NCI-H1105 treated with DMSO at 0.1 percent for 48 hours (cell line): ENCODE measurements at regions not wholly inside any gene's neighbourhood (a gene's known extent, or its start where the extent isn't known, plus 50 kb on each side); places are given as distances from the start of the nearest gene placed in this dataset.
"Not testable (repeated sequence)": the region's sequence is repeated elsewhere in the genome, so short reads cannot be mapped to it uniquely, and the experiment has no call there.

Experiments used
- DNase-seq: peaks from one replicate; lab custom pipeline; 2025; lab: John Stamatoyannopoulos, UW

DNA sequence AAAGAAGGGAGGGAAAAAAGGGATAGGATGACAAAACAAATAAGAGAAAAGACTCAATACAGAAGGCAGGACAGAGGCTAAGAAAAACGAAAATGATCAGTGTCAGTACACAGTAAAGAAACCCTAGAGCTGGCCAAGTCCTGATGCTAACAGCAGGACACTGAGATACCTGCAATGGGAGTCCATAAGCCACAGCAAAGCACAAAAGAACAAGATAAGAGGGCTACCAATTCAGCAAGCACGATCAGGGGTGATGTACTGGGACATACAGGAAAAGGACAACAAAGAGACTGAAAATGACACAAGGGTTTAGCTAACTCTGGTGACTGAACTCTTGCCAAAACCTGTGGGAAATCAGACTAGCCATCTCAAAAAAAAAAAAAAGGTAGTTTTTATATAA is 1072.6 kb upstream of the COX7C start:
- DNase-seq, result no peak

DNA sequence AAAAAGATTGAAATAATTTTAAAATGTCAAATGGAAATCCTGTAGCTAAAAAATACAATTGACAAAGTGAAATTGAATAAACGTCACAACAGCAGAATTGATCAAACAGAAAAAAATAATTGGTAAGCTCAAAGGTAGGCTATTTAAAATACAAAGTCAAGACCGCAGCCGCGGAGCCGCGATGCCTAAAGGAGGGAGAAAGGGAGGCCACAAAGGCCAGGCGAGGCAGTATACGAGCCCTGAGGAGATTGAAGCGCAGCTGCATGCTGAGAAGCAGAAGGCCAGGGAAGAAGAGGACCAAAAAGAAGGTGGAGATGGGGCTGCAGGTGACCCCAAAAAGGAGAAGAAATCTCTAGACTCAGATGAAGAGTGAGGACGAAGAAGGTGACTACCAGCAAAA is 1068.5 kb upstream of the COX7C start:
- no peak for DNase-seq

DNA sequence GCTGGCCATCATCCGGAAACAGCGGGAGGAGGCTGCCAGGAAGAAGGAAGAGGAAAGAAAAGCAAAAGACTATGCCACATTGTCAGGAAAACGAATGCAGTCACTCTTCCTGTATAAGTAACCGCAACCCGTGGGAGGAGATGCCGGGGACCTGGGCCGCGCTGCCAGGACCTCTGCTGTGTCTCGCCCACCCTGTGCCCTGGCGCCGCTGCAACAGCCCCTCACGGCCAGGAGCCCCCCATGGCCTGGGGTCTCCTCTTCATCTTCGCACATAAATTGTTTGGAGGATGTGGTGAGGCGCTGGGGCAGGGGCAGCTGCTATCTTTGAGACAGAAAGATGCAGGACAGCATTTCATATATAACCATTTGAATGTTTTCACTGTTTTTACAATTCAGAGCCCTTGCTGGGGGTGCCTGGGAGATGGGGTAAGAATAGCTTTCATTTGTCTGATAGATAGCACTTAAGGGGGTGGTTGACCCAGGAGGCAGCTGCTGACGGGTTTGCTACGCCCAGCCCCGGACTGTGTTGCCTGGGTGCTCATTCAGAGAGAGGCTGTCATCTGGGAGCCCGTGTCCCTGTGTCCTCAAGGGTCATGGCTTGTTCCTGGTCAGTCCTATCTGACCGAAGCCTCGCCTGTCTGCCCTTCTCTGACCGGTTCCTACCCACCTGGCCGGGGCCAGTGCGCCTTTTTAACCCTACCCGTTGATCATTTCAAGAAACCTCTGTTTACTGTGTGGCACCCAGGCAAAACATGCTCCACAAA is 1067.7 kb upstream of the COX7C start:
- DNase-seq, result no peak

- no peak for DNase-seq
Observed at GRCh38 chr5:85556464-85556863, 1061.3 kb upstream of the COX7C start.

DNA sequence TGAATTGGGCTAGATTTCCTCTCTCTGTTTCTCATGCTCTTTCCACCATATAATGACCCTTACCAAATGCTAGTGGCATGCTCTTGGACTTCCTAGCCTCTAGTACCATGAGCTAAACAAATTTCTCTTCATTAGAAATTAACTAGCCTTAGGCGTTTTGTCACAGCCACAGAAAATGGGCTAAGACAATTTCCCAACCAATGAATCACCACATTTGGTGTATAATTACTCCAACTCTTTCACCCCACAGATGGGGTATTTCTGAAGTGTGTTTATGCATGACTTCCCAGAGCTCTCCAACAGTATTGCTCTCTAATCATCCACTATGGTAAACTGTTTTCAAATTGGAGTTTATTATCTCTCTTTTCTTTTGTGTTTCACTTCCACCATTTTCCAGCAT is 1041.1 kb upstream of the COX7C start:
- DNase-seq, result no peak

- not testable (repeated sequence) for DNase-seq
Observed at GRCh38 chr5:85587806-85588205, 1029.9 kb upstream of the COX7C start.

GRCh38 chr5:85588268-85588667 is 1029.5 kb upstream of the COX7C start:
- not testable (repeated sequence) for DNase-seq

DNA sequence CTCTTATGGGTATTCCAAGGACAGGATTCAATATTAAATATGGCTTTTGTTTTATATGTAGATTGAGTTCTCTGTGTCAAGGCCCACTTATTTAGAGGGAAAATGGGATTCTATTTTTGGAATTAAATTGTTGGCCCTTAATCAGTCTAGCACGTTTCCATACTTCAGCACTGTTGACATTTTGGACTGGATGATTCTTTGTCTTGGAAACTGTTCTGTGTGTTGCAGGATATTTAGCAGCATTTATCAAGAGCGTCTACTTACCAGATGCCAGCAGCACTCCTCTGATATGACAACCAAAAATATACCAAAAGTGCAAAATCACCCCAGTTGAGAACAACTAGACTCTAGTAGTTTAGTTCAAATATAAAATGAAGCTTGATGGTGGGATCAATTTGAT is 1027.0 kb upstream of the COX7C start:
- DNase-seq, result no peak

DNA sequence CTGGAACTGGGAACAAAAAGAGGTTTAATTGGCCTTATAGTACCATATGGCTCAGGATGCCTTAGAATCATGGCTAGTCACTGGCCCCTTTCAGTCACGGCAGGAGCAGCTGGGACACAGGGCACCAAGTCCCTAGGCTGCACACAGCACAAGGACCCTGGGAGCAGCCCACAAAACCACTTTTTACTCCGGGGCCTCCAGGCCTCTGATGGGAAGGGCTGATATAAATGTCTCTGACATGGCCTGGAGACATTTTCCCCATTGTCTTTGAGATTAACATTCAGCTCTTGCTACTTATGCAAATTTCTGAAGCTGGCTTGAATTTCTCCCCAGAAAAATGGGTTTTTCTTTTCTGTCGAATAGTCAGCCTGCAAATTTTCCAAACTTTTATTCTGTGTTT is 1026.4 kb upstream of the COX7C start:
- no peak for DNase-seq

DNA sequence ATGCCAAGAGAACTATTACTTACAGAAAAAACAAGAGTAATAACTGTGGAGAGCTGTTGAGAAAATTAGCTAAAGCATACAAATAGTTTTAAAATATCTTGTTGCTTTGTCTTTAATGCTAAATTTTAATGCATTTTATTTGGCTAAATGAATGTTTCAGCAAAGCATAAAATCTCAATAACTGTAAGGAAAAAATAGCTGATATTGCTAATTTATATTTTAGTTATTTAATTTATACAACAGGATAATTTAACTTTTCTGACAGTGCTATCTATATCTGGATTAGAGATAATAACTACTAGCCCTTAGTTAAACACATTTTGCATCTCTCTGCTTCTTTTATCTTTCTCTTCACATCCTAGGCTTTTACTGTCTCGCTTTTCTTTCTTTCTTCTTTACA is 1014.9 kb upstream of the COX7C start:
- DNase-seq, result no peak

GRCh38 chr5:85604378-85604777 is 1013.4 kb upstream of the COX7C start:
- DNase-seq, result no peak

GRCh38 chr5:85604786-85605185 is 1013.0 kb upstream of the COX7C start:
- DNase-seq, result no peak

- no peak for DNase-seq
Observed at GRCh38 chr5:85605381-85605780, 1012.4 kb upstream of the COX7C start.

- DNase-seq, result no peak
Observed at GRCh38 chr5:85614489-85614888, 1003.3 kb upstream of the COX7C start.

DNA sequence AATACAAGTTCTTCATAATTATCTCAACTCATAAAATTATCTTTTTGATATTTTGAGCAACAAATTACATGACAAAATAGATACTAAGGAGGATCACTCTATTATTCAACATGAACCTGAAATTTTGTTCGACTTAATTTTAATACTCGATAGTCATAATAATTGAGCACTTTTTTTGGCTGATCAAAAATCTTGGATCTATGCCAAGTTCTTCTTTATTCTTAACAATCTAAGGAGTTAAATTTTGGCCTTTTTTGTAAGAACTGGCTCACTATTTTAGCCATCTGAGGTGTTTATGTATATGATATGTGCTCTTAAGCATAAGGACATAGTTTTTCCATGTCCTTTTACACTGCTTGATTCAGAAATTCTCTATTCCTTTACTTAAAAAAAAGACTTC is 996.1 kb upstream of the COX7C start:
- no peak for DNase-seq

DNA sequence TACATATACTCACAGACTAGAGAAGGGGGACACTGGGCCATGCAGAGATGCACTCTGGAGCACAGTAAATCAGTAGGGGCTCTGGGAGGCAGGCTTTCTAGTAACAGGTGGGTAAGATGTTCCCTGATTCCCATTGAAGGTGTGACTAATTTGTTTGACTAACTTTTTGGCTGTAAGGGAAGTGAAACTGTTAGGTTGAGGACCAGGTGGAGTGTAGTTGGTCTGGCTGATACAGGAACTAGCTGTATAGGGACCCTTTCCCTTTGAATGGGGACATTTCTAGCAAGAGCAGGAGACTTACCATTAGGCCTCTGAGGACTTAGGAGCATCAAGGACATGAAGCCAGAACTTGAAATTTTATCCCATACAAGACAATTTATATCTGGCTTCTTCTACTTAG is 989.6 kb upstream of the COX7C start:
- no peak for DNase-seq

DNA sequence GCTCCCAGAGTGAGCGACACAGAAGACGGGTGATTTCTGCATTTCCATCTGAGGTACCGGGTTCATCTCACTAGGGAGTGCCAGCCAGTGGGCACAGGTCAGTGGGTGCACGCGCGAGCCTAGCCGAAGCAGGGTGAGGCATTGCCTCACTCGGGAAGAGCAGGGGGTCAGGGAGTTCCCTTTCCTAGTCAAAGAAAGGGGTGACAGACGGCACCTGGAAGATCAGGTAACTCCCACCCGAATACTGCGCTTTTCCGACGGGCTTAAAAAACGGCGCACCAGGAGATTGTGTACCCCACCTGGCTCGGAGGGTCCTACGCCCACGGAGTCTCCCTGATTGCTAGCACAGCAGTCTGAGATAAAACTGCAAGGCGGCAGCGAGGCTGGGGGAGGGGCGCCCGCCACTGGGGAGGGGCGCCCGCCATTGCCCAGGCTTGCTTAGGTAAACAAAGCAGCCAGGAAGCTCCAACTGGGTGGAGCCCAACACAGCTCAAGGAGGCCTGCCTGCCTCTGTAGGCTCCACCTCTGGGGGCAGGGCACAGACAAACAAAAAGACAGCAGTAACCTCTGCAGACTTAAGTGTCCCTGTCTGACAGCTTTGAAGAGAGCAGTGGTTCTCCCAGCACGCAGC is 979.1 kb upstream of the COX7C start:
- peak; percentile 53 for DNase-seq

DNA sequence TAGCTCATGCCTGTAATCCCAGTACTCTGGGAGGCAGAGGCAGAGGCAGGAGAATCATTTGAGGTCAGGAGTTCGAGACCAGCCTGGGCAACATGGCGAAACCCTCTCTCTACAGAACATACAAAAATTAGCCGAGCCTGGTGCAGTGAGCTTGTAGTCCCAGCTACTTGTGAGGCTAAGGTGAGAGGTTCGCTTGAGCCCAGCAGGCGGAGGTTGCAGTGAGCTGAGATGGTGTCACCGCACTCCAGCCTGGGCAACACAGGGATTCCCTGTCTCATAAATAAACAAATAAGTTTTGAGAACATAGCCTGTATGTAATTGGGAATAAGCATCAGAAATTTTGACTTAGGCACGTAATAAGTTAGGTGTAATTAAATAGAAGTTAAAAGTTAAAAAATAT is 971.7 kb upstream of the COX7C start:
- no peak for DNase-seq

DNA sequence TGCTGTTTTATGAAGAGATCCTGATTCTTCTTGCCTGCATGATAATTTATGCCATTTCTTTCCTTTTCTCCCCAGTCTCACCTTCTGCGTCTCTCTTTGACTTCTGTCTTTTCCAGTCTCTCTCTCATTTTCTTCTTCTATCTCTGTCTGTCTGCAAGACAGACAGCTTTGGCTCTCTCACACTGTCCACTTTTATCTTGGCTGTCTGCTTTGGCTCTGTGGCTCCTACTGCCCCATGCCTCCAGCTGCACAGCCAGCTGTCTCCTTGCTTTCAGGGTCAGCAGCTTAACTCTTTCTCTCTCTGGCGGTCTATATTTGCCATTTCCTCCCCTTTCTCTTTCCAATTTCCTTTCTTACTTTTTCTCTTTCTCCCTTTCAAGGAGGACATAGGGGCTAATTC is 971.1 kb upstream of the COX7C start:
- no peak for DNase-seq

- no peak for DNase-seq
Observed at GRCh38 chr5:85647349-85648127, 970.2 kb upstream of the COX7C start.

DNA sequence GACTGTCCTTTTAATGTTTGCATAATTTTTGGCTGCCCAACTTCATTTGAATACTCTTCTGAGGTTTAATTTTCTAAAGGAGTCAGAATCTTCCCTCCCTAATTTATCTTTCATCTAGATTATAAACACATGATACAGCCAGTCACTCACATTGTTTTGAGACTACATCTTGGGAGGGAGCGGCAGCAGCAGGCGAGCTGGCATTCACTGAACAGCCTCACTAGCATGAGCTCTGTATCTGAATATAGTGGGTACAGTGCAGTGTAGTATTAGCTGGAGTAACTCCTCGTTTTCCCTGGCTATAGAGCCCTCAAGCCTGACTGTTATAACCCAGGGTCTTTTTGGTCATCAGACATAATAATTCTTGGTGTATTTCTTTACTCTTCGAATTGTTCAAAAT is 969.2 kb upstream of the COX7C start:
- no peak for DNase-seq

DNA sequence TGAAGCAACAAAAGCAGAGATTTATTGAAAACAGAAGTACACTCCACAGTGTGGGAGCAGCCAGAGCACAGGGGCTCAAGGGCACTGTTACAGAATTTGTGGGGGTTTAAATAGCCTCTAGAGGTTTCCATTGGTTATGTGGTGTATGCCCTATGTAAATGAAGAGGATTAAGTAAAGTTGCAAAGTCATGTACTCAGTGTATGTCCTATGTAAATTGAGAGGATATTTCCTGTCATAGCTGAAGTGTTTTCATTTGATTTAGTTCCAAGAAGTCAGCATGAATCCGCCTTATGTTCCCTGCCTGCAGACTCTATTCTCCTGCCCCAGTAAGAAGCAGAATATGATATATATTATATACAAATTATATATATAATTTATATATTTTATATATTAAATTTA is 966.0 kb upstream of the COX7C start:
- DNase-seq, result no peak

GRCh38 chr5:85654144-85654543 is 963.6 kb upstream of the COX7C start:
- DNase-seq, result not testable (repeated sequence)
